ENCODE measurements at regions not wholly inside any gene's neighbourhood (a gene's known extent, or its start where the extent isn't known, plus 50 kb on each side); places are given as distances from the start of the nearest gene placed in this dataset.

DNA sequence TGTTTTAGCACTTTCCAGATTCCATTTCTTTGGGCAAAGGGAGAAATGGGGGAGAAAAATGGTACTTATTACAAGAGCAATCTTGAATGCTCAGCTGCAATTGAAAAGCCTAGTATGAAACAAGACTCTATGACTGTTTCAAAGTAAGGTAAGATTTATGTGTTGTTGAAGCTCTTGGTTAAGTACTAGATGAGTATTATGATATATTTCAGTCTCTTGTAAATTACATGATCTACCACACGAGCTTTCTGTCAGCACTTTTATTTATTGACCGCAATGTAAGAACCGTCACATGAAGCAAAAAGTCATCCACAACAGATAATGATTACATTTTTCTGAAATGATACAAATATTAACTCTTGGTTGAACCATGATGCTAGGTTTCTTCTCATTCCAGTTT lies 906.7 kb upstream of the CHORDC1 start:
- H2BK120ac ChIP-seq (ENCODE audit: low read depth, low read length), result no peak overlapping the region
- no peak overlapping the region for H2AK5ac ChIP-seq (ENCODE audit: low read length, severe bottlenecking)
- no peak for DNase-seq
- H3K4me3 ChIP-seq (ENCODE audit: insufficient read depth in 1 of 2, low read depth in 1 of 2, low read length in 2 of 2), result no peak overlapping the region
- H4K91ac ChIP-seq (ENCODE audit: low read length), result no peak overlapping the region
- H3K27me3 ChIP-seq (ENCODE audit: control insufficient read depth in 1 of 2, insufficient read depth in 1 of 2, low read length in 2 of 2), result no peaks in the 10 kb centered on the region
- H3K18ac ChIP-seq (ENCODE audit: low read depth in 1 of 2, low read length in 2 of 2), result no peak overlapping the region
- no peaks in the 10 kb centered on the region for H3K4me1 ChIP-seq (ENCODE audit: control insufficient read depth, insufficient read depth, low read depth, low read length)
- no peaks in the 10 kb centered on the region for H3K9me3 ChIP-seq (ENCODE audit: control insufficient read depth, low read length)
- H3K14ac ChIP-seq (ENCODE audit: low read length in 2 of 2), result no peak overlapping the region
- no peaks in the 10 kb centered on the region for H3K36me3 ChIP-seq (ENCODE audit: control insufficient read depth in 1 of 2, insufficient read depth in 2 of 2, low read depth in 1 of 2, low read length in 2 of 2)
- H4K8ac ChIP-seq (ENCODE audit: low read length), result no peak overlapping the region
- no peak overlapping the region for H3K9ac ChIP-seq (ENCODE audit: low read length)
- H2BK5ac ChIP-seq (ENCODE audit: low read depth, low read length, poor library complexity, severe bottlenecking), result no peak overlapping the region
- no peak overlapping the region for H3K23ac ChIP-seq (ENCODE audit: low read length in 2 of 2)
- no peak overlapping the region for H2BK15ac ChIP-seq (ENCODE audit: low read depth, poor library complexity, severe bottlenecking)
- no peak overlapping the region for H2AFZ ChIP-seq (ENCODE audit: low read depth, low read length)
- H3K79me1 ChIP-seq (replicated peaks; ENCODE audit: low read length, poor library complexity, severe bottlenecking), result no peaks in the 10 kb centered on the region
- H3K4ac ChIP-seq (ENCODE audit: low read depth in 1 of 2, low read length in 2 of 2), result no peak overlapping the region
- no CpG with 5 or more reads among the region's 3 CpGs for WGBS
- H3K4me2 ChIP-seq (ENCODE audit: low read length, poor library complexity, severe bottlenecking), result no peak overlapping the region
- H2BK12ac ChIP-seq (ENCODE audit: low read length in 2 of 2), result no peak overlapping the region
- no peak overlapping the region for H3K27ac ChIP-seq (ENCODE audit: low read length, poor library complexity, severe bottlenecking)

DNA sequence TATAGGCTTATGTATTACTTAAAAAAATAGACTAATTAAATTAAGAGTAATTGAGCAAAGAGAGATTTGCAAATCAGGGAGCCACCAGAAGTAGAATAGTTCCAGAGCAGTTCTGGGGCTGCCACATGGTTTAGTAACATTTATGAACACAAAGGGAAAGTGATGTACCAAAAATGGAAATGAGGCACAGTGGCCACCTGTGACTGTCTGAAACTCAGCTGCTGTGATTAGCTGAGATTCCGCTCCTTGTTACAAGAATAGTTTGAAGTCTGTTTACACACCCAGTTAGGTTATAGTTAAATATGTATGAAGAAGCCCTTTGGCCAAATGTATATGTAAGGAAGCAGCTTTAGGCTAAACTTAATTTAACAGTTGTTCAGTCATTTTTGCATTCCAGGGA lies 901.5 kb upstream of the CHORDC1 start:
- 100% methylated on average over 1 of the region's 1 CpG for WGBS

DNA sequence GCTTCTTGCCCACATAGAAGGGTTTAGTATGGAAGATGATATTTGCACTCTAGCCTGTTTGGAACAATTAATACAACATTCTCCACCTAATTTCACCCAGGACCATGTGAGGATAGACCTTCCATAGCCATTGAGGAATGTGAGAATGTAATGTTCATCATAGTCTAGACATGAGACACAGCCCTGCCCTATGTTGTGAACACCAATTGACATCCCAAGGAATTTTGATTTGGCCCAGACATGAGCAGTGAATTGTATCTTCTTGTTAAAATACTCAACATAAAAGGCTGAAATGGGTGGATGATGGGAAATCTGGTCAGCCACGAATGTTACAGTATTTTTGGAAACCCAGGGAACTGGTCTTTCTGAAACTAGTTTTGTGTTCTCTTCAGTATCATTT lies 892.3 kb upstream of the CHORDC1 start:
- Histone ChIP-seq H3K4ac (ENCODE audit: low read depth in 1 of 2, low read length in 2 of 2) (no peak overlapping the region), H2AK5ac (ENCODE audit: low read length, severe bottlenecking) (no peak overlapping the region), H4K91ac (ENCODE audit: low read length) (no peak overlapping the region), H3K14ac (ENCODE audit: low read length in 2 of 2) (no peak overlapping the region), H3K27ac (ENCODE audit: low read length, poor library complexity, severe bottlenecking) (no peak overlapping the region), H2BK120ac (ENCODE audit: low read depth, low read length) (no peak overlapping the region), H3K9ac (ENCODE audit: low read length) (no peak overlapping the region), H2BK15ac (ENCODE audit: low read depth, poor library complexity, severe bottlenecking) (no peak overlapping the region), H3K27me3 (ENCODE audit: control insufficient read depth in 1 of 2, insufficient read depth in 1 of 2, low read length in 2 of 2) (no peaks in the 10 kb centered on the region), H4K8ac (ENCODE audit: low read length) (no peak overlapping the region), H2AFZ (ENCODE audit: low read depth, low read length) (no peak overlapping the region), H3K4me2 (ENCODE audit: low read length, poor library complexity, severe bottlenecking) (no peak overlapping the region), H3K4me1 (ENCODE audit: control insufficient read depth, insufficient read depth, low read depth, low read length) (no peaks in the 10 kb centered on the region), H3K9me3 (ENCODE audit: control insufficient read depth, low read length) (no peaks in the 10 kb centered on the region), H3K18ac (ENCODE audit: low read depth in 1 of 2, low read length in 2 of 2) (no peak overlapping the region), H3K79me1 (replicated peaks; ENCODE audit: low read length, poor library complexity, severe bottlenecking) (no peaks in the 10 kb centered on the region), H2BK12ac (ENCODE audit: low read length in 2 of 2) (no peak overlapping the region), H3K36me3 (ENCODE audit: control insufficient read depth in 1 of 2, insufficient read depth in 2 of 2, low read depth in 1 of 2, low read length in 2 of 2) (no peaks in the 10 kb centered on the region), H3K4me3 (ENCODE audit: insufficient read depth in 1 of 2, low read depth in 1 of 2, low read length in 2 of 2) (no peak overlapping the region), H3K23ac (ENCODE audit: low read length in 2 of 2) (no peak overlapping the region), H2BK5ac (ENCODE audit: low read depth, low read length, poor library complexity, severe bottlenecking) (no peak overlapping the region)
- no peak for DNase-seq
- 40% methylated on average over 1 of the region's 1 CpG for WGBS

More for the DNA sequence above, 901.5 kb upstream of the CHORDC1 start:
- Histone ChIP-seq H3K36me3 (ENCODE audit: control insufficient read depth in 1 of 2, insufficient read depth in 2 of 2, low read depth in 1 of 2, low read length in 2 of 2) (no peaks in the 10 kb centered on the region), H3K27ac (ENCODE audit: low read length, poor library complexity, severe bottlenecking) (no peak overlapping the region), H2AK5ac (ENCODE audit: low read length, severe bottlenecking) (no peak overlapping the region), H2AFZ (ENCODE audit: low read depth, low read length) (no peak overlapping the region), H2BK15ac (ENCODE audit: low read depth, poor library complexity, severe bottlenecking) (no peak overlapping the region), H3K4me2 (ENCODE audit: low read length, poor library complexity, severe bottlenecking) (no peak overlapping the region), H3K9ac (ENCODE audit: low read length) (no peak overlapping the region), H2BK120ac (ENCODE audit: low read depth, low read length) (no peak overlapping the region), H2BK12ac (ENCODE audit: low read length in 2 of 2) (no peak overlapping the region), H3K4ac (ENCODE audit: low read depth in 1 of 2, low read length in 2 of 2) (no peak overlapping the region), H3K18ac (ENCODE audit: low read depth in 1 of 2, low read length in 2 of 2) (no peak overlapping the region), H3K23ac (ENCODE audit: low read length in 2 of 2) (no peak overlapping the region), H3K9me3 (ENCODE audit: control insufficient read depth, low read length) (no peaks in the 10 kb centered on the region), H3K14ac (ENCODE audit: low read length in 2 of 2) (no peak overlapping the region), H3K4me1 (ENCODE audit: control insufficient read depth, insufficient read depth, low read depth, low read length) (no peaks in the 10 kb centered on the region), H2BK5ac (ENCODE audit: low read depth, low read length, poor library complexity, severe bottlenecking) (no peak overlapping the region), H3K79me1 (replicated peaks; ENCODE audit: low read length, poor library complexity, severe bottlenecking) (no peaks in the 10 kb centered on the region), H3K27me3 (ENCODE audit: control insufficient read depth in 1 of 2, insufficient read depth in 1 of 2, low read length in 2 of 2) (no peaks in the 10 kb centered on the region), H3K4me3 (ENCODE audit: insufficient read depth in 1 of 2, low read depth in 1 of 2, low read length in 2 of 2) (no peak overlapping the region), H4K91ac (ENCODE audit: low read length) (no peak overlapping the region), H4K8ac (ENCODE audit: low read length) (no peak overlapping the region)
- no peak for DNase-seq

DNA sequence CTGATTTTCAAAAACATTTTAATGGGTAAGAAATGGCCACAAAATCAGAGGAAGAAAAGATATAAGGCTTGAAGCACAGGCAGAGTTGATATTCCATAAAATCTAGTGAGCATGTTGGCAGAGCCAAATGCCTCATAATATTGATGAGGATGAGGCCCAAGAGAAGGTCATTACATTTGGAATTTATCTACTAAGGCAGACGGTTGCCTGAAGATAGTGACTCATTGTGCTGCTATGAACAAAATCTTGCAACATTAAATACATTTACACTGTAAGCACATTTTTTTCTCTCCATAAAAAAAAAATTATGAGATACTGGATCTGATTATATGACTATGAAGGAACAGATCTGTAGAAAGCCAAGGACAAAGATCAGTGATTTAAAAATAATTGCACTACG lies 881.4 kb upstream of the CHORDC1 start:
- H3K18ac ChIP-seq (ENCODE audit: low read depth in 1 of 2, low read length in 2 of 2), result no peak overlapping the region
- no peak overlapping the region for H2BK12ac ChIP-seq (ENCODE audit: low read length in 2 of 2)
- DNase-seq, result peak; percentile 51
- no peak overlapping the region for H3K23ac ChIP-seq (ENCODE audit: low read length in 2 of 2)
- H3K79me1 ChIP-seq (replicated peaks; ENCODE audit: low read length, poor library complexity, severe bottlenecking), result no peaks in the 10 kb centered on the region
- H3K27ac ChIP-seq (ENCODE audit: low read length, poor library complexity, severe bottlenecking), result peak overlapping the region; percentile 60
- H3K14ac ChIP-seq (ENCODE audit: low read length in 2 of 2), result no peak overlapping the region
- no peaks in the 10 kb centered on the region for H3K27me3 ChIP-seq (ENCODE audit: control insufficient read depth in 1 of 2, insufficient read depth in 1 of 2, low read length in 2 of 2)
- no CpG with 5 or more reads among the region's 2 CpGs for WGBS
- no peak overlapping the region for H4K91ac ChIP-seq (ENCODE audit: low read length)
- H2AK5ac ChIP-seq (ENCODE audit: low read length, severe bottlenecking), result no peak overlapping the region
- no peaks in the 10 kb centered on the region for H3K4me1 ChIP-seq (ENCODE audit: control insufficient read depth, insufficient read depth, low read depth, low read length)
- H3K4me2 ChIP-seq (ENCODE audit: low read length, poor library complexity, severe bottlenecking), result no peak overlapping the region
- peaks cover 4% of the 10 kb centered on the region for H3K9me3 ChIP-seq (ENCODE audit: control insufficient read depth, low read length)
- no peak overlapping the region for H3K9ac ChIP-seq (ENCODE audit: low read length)
- H3K36me3 ChIP-seq (ENCODE audit: control insufficient read depth in 1 of 2, insufficient read depth in 2 of 2, low read depth in 1 of 2, low read length in 2 of 2), result no peaks in the 10 kb centered on the region
- H2BK5ac ChIP-seq (ENCODE audit: low read depth, low read length, poor library complexity, severe bottlenecking), result no peak overlapping the region
- H2BK15ac ChIP-seq (ENCODE audit: low read depth, poor library complexity, severe bottlenecking), result no peak overlapping the region
- H4K8ac ChIP-seq (ENCODE audit: low read length), result no peak overlapping the region
- no peak overlapping the region for H3K4me3 ChIP-seq (ENCODE audit: insufficient read depth in 1 of 2, low read depth in 1 of 2, low read length in 2 of 2)
- H3K4ac ChIP-seq (ENCODE audit: low read depth in 1 of 2, low read length in 2 of 2), result no peak overlapping the region
- no peak overlapping the region for H2BK120ac ChIP-seq (ENCODE audit: low read depth, low read length)
- H2AFZ ChIP-seq (ENCODE audit: low read depth, low read length), result no peak overlapping the region

Measured in mesenchymal stem cell (in vitro differentiated cells and primary cell).